ENCODE measurements at regions not wholly inside any gene's neighbourhood (a gene's known extent, or its start where the extent isn't known, plus 50 kb on each side); places are given as distances from the start of the nearest gene placed in this dataset.
"Not testable (repeated sequence)": the region's sequence is repeated elsewhere in the genome, so short reads cannot be mapped to it uniquely, and the experiment has no call there.

GRCh38 chr5:94057655-94058054 is 316.3 kb upstream of the POU5F2 start:
- no peak overlapping the region for H3K9ac ChIP-seq (ENCODE audit: low read depth, low read length, poor library complexity)
- no peak overlapping the region for H3K4me3 ChIP-seq (ENCODE audit: low read length in 2 of 2)
- no peaks in the 10 kb centered on the region for H3K27me3 ChIP-seq (ENCODE audit: control insufficient read depth in 3 of 3, insufficient read depth in 3 of 3, low read depth in 1 of 3, low read length in 3 of 3)
- H3K18ac ChIP-seq (ENCODE audit: low read length): no peak overlapping the region
- H3K4ac ChIP-seq (ENCODE audit: low read length): no peak overlapping the region
- peaks cover 0 to 2% of the 10 kb centered on the region in 2 donors for H3K4me1 ChIP-seq (ENCODE audit: control insufficient read depth in 2 of 2, insufficient read depth in 1 of 2, low read depth in 1 of 2, low read length in 2 of 2)
- no peak overlapping the region for H2AFZ ChIP-seq (ENCODE audit: low read length)
- H2BK5ac ChIP-seq (ENCODE audit: low read length): no peak overlapping the region
- H2BK15ac ChIP-seq (ENCODE audit: low read length): no peak overlapping the region
- no peak overlapping the region for H3K14ac ChIP-seq (ENCODE audit: low read length)
- no peak overlapping the region for H2BK120ac ChIP-seq (ENCODE audit: low read depth, low read length)
- peak; percentile 8 for DNase-seq (ENCODE audit: low spot score)
- no CpG with 5 or more reads among the region's 2 CpGs for WGBS, 2 donors (ENCODE audit: extremely low coverage in 2 of 2, insufficient read length in 2 of 2, insufficient replicate concordance in 1 of 2)
- H3K23ac ChIP-seq (ENCODE audit: low read depth, low read length, poor library complexity): no peak overlapping the region
- H3K9me3 ChIP-seq (replicated peaks in 1 of 2; ENCODE audit: control insufficient read depth in 2 of 2, insufficient read depth in 1 of 2, low read depth in 1 of 2, low read length in 2 of 2): peaks cover 0 to 7% of the 10 kb centered on the region in 2 donors
- H3K36me3 ChIP-seq (replicated peaks in 1 of 2; ENCODE audit: control insufficient read depth in 2 of 2, insufficient read depth in 2 of 2, low read length in 2 of 2): peaks cover 0 to 2% of the 10 kb centered on the region in 2 donors
- no peak overlapping the region for H4K91ac ChIP-seq (ENCODE audit: low read depth, low read length, poor library complexity)
- no peak overlapping the region for H4K8ac ChIP-seq (ENCODE audit: low read depth, low read length)
- H3K27ac ChIP-seq (replicated peaks; ENCODE audit: low read length): no peak overlapping the region
- peaks cover 3% of the 10 kb centered on the region for H3K79me1 ChIP-seq (ENCODE audit: low read depth, low read length)
- no peak overlapping the region for H3K4me2 ChIP-seq (ENCODE audit: insufficient read depth, low read length, poor library complexity, severe bottlenecking)
- no peak overlapping the region for H2AK5ac ChIP-seq (ENCODE audit: low read depth, low read length)
- H2BK12ac ChIP-seq (ENCODE audit: low read length): no peak overlapping the region

- no peak overlapping the region for H4K91ac ChIP-seq (ENCODE audit: low read depth, low read length, poor library complexity)
- H2BK5ac ChIP-seq (ENCODE audit: low read length): no peak overlapping the region
- no peak overlapping the region for H3K4me3 ChIP-seq (ENCODE audit: low read length in 2 of 2)
- H3K4me1 ChIP-seq (ENCODE audit: control insufficient read depth in 2 of 2, insufficient read depth in 1 of 2, low read depth in 1 of 2, low read length in 2 of 2): peaks cover 0 to 2% of the 10 kb centered on the region in 2 donors
- no peak overlapping the region for H2BK12ac ChIP-seq (ENCODE audit: low read length)
- no peak overlapping the region for H3K23ac ChIP-seq (ENCODE audit: low read depth, low read length, poor library complexity)
- H3K4ac ChIP-seq (ENCODE audit: low read length): no peak overlapping the region
- no peak overlapping the region for H4K8ac ChIP-seq (ENCODE audit: low read depth, low read length)
- H2AFZ ChIP-seq (ENCODE audit: low read length): no peak overlapping the region
- peaks cover 0 to 7% of the 10 kb centered on the region in 2 donors for H3K36me3 ChIP-seq (replicated peaks in 1 of 2; ENCODE audit: control insufficient read depth in 2 of 2, insufficient read depth in 2 of 2, low read length in 2 of 2)
- H3K14ac ChIP-seq (ENCODE audit: low read length): no peak overlapping the region
- no peak overlapping the region for H2BK15ac ChIP-seq (ENCODE audit: low read length)
- H3K79me1 ChIP-seq (ENCODE audit: low read depth, low read length): no peaks in the 10 kb centered on the region
- no peaks in the 10 kb centered on the region for H3K27me3 ChIP-seq (ENCODE audit: control insufficient read depth in 3 of 3, insufficient read depth in 3 of 3, low read depth in 1 of 3, low read length in 3 of 3)
- no peak overlapping the region for H3K27ac ChIP-seq (replicated peaks; ENCODE audit: low read length)
- no peak overlapping the region for H3K4me2 ChIP-seq (ENCODE audit: insufficient read depth, low read length, poor library complexity, severe bottlenecking)
- WGBS, 2 donors (ENCODE audit: extremely low coverage in 2 of 2, insufficient read length in 2 of 2, insufficient replicate concordance in 1 of 2): no CpG with 5 or more reads among the region's 1 CpG
- H3K9me3 ChIP-seq (replicated peaks in 1 of 2; ENCODE audit: control insufficient read depth in 2 of 2, insufficient read depth in 1 of 2, low read depth in 1 of 2, low read length in 2 of 2): peaks cover 0 to 7% of the 10 kb centered on the region in 2 donors
- H2AK5ac ChIP-seq (ENCODE audit: low read depth, low read length): no peak overlapping the region
- no peak overlapping the region for H3K18ac ChIP-seq (ENCODE audit: low read length)
- H3K9ac ChIP-seq (ENCODE audit: low read depth, low read length, poor library complexity): no peak overlapping the region
- H2BK120ac ChIP-seq (ENCODE audit: low read depth, low read length): no peak overlapping the region
- DNase-seq (ENCODE audit: low spot score): no peak
These were observed 315.8 kb upstream of the POU5F2 start for GRCh38 chr5:94057217-94057616.

- H3K18ac ChIP-seq (ENCODE audit: low read length); H3K9ac ChIP-seq (ENCODE audit: low read depth, low read length, poor library complexity); H2AK5ac ChIP-seq (ENCODE audit: low read depth, low read length); DNase-seq (ENCODE audit: low spot score); H3K9me3 ChIP-seq (replicated peaks in 1 of 2; ENCODE audit: control insufficient read depth in 2 of 2, insufficient read depth in 1 of 2, low read depth in 1 of 2, low read length in 2 of 2); H4K91ac ChIP-seq (ENCODE audit: low read depth, low read length, poor library complexity); H2BK12ac ChIP-seq (ENCODE audit: low read length); H3K27ac ChIP-seq (replicated peaks; ENCODE audit: low read length); H3K4me3 ChIP-seq (ENCODE audit: low read length in 2 of 2); H3K14ac ChIP-seq (ENCODE audit: low read length); H3K4me1 ChIP-seq (ENCODE audit: control insufficient read depth in 2 of 2, insufficient read depth in 1 of 2, low read depth in 1 of 2, low read length in 2 of 2); H4K8ac ChIP-seq (ENCODE audit: low read depth, low read length); H3K27me3 ChIP-seq (ENCODE audit: control insufficient read depth in 3 of 3, insufficient read depth in 3 of 3, low read depth in 1 of 3, low read length in 3 of 3); H3K79me1 ChIP-seq (ENCODE audit: low read depth, low read length); H3K23ac ChIP-seq (ENCODE audit: low read depth, low read length, poor library complexity); H2AFZ ChIP-seq (ENCODE audit: low read length); H2BK5ac ChIP-seq (ENCODE audit: low read length); H2BK120ac ChIP-seq (ENCODE audit: low read depth, low read length); H2BK15ac ChIP-seq (ENCODE audit: low read length); H3K4me2 ChIP-seq (ENCODE audit: insufficient read depth, low read length, poor library complexity, severe bottlenecking); H3K4ac ChIP-seq (ENCODE audit: low read length): not testable (repeated sequence)
- peaks cover 0 to 30% of the 10 kb centered on the region in 2 donors for H3K36me3 ChIP-seq (replicated peaks in 1 of 2; ENCODE audit: control insufficient read depth in 2 of 2, insufficient read depth in 2 of 2, low read length in 2 of 2)
- no CpG with 5 or more reads among the region's 10 CpGs for WGBS, 2 donors (ENCODE audit: extremely low coverage in 2 of 2, insufficient read length in 2 of 2, insufficient replicate concordance in 1 of 2)
These were observed 308.0 kb upstream of the POU5F2 start for GRCh38 chr5:94049307-94049922.

- no peak overlapping the region for H3K4ac ChIP-seq (ENCODE audit: low read length)
- no peak overlapping the region for H3K14ac ChIP-seq (ENCODE audit: low read length)
- H3K4me2 ChIP-seq (ENCODE audit: insufficient read depth, low read length, poor library complexity, severe bottlenecking): no peak overlapping the region
- H3K4me3 ChIP-seq (ENCODE audit: low read length in 2 of 2): no peak overlapping the region
- H2BK5ac ChIP-seq (ENCODE audit: low read length): no peak overlapping the region
- H3K79me1 ChIP-seq (ENCODE audit: low read depth, low read length): no peaks in the 10 kb centered on the region
- no peaks in the 10 kb centered on the region for H3K27me3 ChIP-seq (ENCODE audit: control insufficient read depth in 3 of 3, insufficient read depth in 3 of 3, low read depth in 1 of 3, low read length in 3 of 3)
- H2AK5ac ChIP-seq (ENCODE audit: low read depth, low read length): no peak overlapping the region
- peaks cover 0 to 19% of the 10 kb centered on the region in 2 donors for H3K36me3 ChIP-seq (replicated peaks in 1 of 2; ENCODE audit: control insufficient read depth in 2 of 2, insufficient read depth in 2 of 2, low read length in 2 of 2)
- no peak overlapping the region for H2BK12ac ChIP-seq (ENCODE audit: low read length)
- peaks cover 0 to 11% of the 10 kb centered on the region in 2 donors for H3K9me3 ChIP-seq (replicated peaks in 1 of 2; ENCODE audit: control insufficient read depth in 2 of 2, insufficient read depth in 1 of 2, low read depth in 1 of 2, low read length in 2 of 2)
- no CpG with 5 or more reads among the region's 6 CpGs for WGBS, 2 donors (ENCODE audit: extremely low coverage in 2 of 2, insufficient read length in 2 of 2, insufficient replicate concordance in 1 of 2)
- H2AFZ ChIP-seq (ENCODE audit: low read length): no peak overlapping the region
- no peaks in the 10 kb centered on the region for H3K4me1 ChIP-seq (ENCODE audit: control insufficient read depth in 2 of 2, insufficient read depth in 1 of 2, low read depth in 1 of 2, low read length in 2 of 2)
- no peak overlapping the region for H4K8ac ChIP-seq (ENCODE audit: low read depth, low read length)
- H3K18ac ChIP-seq (ENCODE audit: low read length): no peak overlapping the region
- no peak overlapping the region for H3K23ac ChIP-seq (ENCODE audit: low read depth, low read length, poor library complexity)
- H4K91ac ChIP-seq (ENCODE audit: low read depth, low read length, poor library complexity): no peak overlapping the region
- H2BK15ac ChIP-seq (ENCODE audit: low read length): no peak overlapping the region
- no peak overlapping the region for H3K27ac ChIP-seq (replicated peaks; ENCODE audit: low read length)
- no peak overlapping the region for H2BK120ac ChIP-seq (ENCODE audit: low read depth, low read length)
- no peak for DNase-seq (ENCODE audit: low spot score)
- H3K9ac ChIP-seq (ENCODE audit: low read depth, low read length, poor library complexity): no peak overlapping the region
These were observed 304.7 kb upstream of the POU5F2 start for GRCh38 chr5:94045839-94046782.

Measured in neuronal stem cell (in vitro differentiated cells).